ENCODE measurements at regions not wholly inside any gene's neighbourhood (a gene's known extent, or its start where the extent isn't known, plus 50 kb on each side); places are given as distances from the start of the nearest gene placed in this dataset.

DNA sequence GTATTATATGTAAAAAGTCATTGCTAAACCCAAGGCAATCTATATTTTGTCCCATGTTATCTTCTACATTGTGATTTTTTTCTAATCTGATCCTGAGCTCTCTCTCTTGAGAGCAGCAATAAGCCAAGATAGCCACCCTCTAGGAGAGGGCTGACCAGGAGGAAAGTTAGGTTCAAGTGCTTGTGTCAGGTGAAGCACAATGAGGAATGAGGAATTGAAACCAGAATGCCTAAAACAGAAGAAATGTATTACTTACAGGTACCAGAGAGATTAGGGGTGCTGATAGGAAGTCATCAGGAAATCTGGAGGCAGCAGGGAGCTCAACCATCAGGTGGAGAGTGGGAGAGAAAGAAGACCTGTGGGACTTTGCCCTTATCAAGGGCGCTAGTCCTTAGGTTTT lies 85.5 kb upstream of the BARHL2 start:
- RAD21 ChIA-PET (ENCODE audit: unreplicated experiment): no interaction called here
- FAIRE-seq (no peak), DNase-seq (ENCODE audit: low read depth, low spot score) (no peak), ATAC-seq (no peak; the same call in 2 of the 3 replicates)
- H3K27ac ChIP-seq (ENCODE audit: control insufficient read depth, insufficient read depth): no peak overlapping the region
- intact Hi-C loops (cut with micrococcal nuclease; ENCODE audit: unreplicated experiment) (no loop called here), in situ Hi-C loops (cut with MboI) (no loop called here)
- no peaks in the 10 kb centered on the region for H3K27me3 ChIP-seq (replicated peaks in 1 of 2; ENCODE audit: control insufficient read depth in 2 of 2, insufficient read depth in 2 of 2, low read length in 1 of 2)
- TF ChIP-seq, protein P1, sequence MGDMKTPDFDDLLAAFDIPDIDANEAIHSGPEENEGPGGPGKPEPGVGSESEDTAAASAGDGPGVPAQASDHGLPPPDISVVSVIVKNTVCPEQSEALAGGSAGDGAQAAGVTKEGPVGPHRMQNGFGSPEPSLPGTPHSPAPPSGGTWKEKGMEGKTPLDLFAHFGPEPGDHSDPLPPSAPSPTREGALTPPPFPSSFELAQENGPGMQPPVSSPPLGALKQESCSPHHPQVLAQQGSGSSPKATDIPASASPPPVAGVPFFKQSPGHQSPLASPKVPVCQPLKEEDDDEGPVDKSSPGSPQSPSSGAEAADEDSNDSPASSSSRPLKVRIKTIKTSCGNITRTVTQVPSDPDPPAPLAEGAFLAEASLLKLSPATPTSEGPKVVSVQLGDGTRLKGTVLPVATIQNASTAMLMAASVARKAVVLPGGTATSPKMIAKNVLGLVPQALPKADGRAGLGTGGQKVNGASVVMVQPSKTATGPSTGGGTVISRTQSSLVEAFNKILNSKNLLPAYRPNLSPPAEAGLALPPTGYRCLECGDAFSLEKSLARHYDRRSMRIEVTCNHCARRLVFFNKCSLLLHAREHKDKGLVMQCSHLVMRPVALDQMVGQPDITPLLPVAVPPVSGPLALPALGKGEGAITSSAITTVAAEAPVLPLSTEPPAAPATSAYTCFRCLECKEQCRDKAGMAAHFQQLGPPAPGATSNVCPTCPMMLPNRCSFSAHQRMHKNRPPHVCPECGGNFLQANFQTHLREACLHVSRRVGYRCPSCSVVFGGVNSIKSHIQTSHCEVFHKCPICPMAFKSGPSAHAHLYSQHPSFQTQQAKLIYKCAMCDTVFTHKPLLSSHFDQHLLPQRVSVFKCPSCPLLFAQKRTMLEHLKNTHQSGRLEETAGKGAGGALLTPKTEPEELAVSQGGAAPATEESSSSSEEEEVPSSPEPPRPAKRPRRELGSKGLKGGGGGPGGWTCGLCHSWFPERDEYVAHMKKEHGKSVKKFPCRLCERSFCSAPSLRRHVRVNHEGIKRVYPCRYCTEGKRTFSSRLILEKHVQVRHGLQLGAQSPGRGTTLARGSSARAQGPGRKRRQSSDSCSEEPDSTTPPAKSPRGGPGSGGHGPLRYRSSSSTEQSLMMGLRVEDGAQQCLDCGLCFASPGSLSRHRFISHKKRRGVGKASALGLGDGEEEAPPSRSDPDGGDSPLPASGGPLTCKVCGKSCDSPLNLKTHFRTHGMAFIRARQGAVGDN (IDR thresholded peaks at IDR 0.05): no peak
- TF ChIP-seq SPI1 (IDR thresholded peaks at IDR 0.05; ENCODE audit: borderline replicate concordance, insufficient read depth, low read depth, low read length): peak; percentile 79
- H3K79me2 ChIP-seq (ENCODE audit: control insufficient read depth, insufficient read depth, low read length): no peaks in the 10 kb centered on the region
- no TSS peak for BruUV-seq (replicated peaks)
- no peaks in the 10 kb centered on the region for H3K9me3 ChIP-seq (replicated peaks; ENCODE audit: control insufficient read depth, insufficient read depth, low read length)
- SMC1A ChIA-PET (ENCODE audit: uncharacterized antibody, unreplicated experiment): interaction anchor here (1.4 kb wide), 1 partner anchor 9 kb away, joined by 4 read pairs; no protein-coding TSS in a partner anchor
- WGBS (ENCODE audit: insufficient coverage, insufficient replicate concordance, low lambda C conversion rate, missing lambda C conversion rate): 0% methylated on average over 1 of the region's 1 CpG
- no peak overlapping the region for H3K4me3 ChIP-seq
- H2AFZ ChIP-seq (ENCODE audit: control insufficient read depth, low read depth, low read length): no peak overlapping the region
- H3K4me1 ChIP-seq (ENCODE audit: control insufficient read depth, insufficient read depth, low read length): no peaks in the 10 kb centered on the region
- POLR2A ChIA-PET: no interaction called here
- no peaks in the 10 kb centered on the region for H3K36me3 ChIP-seq (ENCODE audit: control insufficient read depth in 2 of 2, insufficient read depth in 2 of 2, low read length in 1 of 2)
- CTCF ChIA-PET: interaction anchor here (2.2 kb wide), 1 partner anchor 363 kb away, joined by 7 read pairs; no protein-coding TSS in a partner anchor
- no peak overlapping the region for H3K9ac ChIP-seq (ENCODE audit: control insufficient read depth, insufficient read depth, low read length)
- H4K20me1 ChIP-seq (ENCODE audit: control insufficient read depth, insufficient read depth): no peaks in the 10 kb centered on the region
- H3K4me2 ChIP-seq (ENCODE audit: control insufficient read depth, insufficient read depth): no peak overlapping the region
